ENCODE measurements at regions not wholly inside any gene's neighbourhood (a gene's known extent, or its start where the extent isn't known, plus 50 kb on each side); places are given as distances from the start of the nearest gene placed in this dataset.

DNA sequence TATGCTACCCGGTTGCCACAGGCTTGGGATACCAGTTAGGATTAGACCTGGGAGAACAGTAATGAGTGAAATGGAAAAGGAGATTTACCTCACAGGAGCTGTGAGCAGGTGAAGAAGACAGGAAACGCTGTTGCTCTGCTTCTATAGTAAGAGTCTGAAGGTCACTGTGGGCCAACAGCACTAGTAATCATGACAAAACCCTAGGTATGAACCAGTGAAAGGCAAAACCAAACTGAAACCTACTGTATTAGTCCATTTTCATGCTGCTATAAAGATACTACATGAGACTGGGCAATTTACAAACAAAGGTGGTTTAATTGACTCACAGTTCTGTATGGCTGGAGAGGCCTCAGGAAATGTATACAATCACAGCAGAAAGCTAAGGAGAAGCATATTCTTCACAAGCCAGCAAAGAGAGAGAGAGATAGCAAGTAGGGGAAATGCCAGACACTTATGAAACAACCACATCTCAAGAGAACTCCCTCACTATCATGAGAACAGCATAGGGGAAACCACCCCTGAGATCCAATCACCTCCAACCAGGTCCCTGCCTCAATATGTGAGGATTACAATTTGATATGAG, 736.7 kb upstream of the INTU start:
- Histone ChIP-seq H3K36me3 (ENCODE audit: control insufficient read depth, low read length) (no peaks in the 10 kb centered on the region), H3K27ac (ENCODE audit: low read depth, low read length) (no peak overlapping the region), H3F3A (ENCODE audit: control insufficient read depth, insufficient read depth) (no peaks in the 10 kb centered on the region), H4K20me1 (ENCODE audit: control insufficient read depth, insufficient read depth, low read depth, low read length) (no peaks in the 10 kb centered on the region), H3K4me2 (ENCODE audit: low read length) (no peak overlapping the region), H3K4me3 (ENCODE audit: low read length) (no peak overlapping the region), H3K4me1 (ENCODE audit: control insufficient read depth, low read length) (no peaks in the 10 kb centered on the region), H3K79me2 (ENCODE audit: control insufficient read depth, low read length) (no peaks in the 10 kb centered on the region), H3K9me3 (ENCODE audit: control insufficient read depth, insufficient read depth, low read length) (peaks cover 29% of the 10 kb centered on the region; the same call in 1 of the 2 replicates), H3K27me3 (ENCODE audit: control insufficient read depth, low read length) (no peaks in the 10 kb centered on the region), H3K9me2 (replicated peaks; ENCODE audit: control insufficient read depth, low read length) (no peaks in the 10 kb centered on the region)
- TF ChIP-seq, protein P1, sequence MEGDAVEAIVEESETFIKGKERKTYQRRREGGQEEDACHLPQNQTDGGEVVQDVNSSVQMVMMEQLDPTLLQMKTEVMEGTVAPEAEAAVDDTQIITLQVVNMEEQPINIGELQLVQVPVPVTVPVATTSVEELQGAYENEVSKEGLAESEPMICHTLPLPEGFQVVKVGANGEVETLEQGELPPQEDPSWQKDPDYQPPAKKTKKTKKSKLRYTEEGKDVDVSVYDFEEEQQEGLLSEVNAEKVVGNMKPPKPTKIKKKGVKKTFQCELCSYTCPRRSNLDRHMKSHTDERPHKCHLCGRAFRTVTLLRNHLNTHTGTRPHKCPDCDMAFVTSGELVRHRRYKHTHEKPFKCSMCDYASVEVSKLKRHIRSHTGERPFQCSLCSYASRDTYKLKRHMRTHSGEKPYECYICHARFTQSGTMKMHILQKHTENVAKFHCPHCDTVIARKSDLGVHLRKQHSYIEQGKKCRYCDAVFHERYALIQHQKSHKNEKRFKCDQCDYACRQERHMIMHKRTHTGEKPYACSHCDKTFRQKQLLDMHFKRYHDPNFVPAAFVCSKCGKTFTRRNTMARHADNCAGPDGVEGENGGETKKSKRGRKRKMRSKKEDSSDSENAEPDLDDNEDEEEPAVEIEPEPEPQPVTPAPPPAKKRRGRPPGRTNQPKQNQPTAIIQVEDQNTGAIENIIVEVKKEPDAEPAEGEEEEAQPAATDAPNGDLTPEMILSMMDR (IDR thresholded peaks at IDR 0.05; ENCODE audit: low read depth, low read length, poor library complexity, severe bottlenecking), result no peak
- no peak for TF ChIP-seq EZH2phosphoT487 (IDR thresholded peaks at IDR 0.05; ENCODE audit: borderline replicate concordance, low read length)

DNA sequence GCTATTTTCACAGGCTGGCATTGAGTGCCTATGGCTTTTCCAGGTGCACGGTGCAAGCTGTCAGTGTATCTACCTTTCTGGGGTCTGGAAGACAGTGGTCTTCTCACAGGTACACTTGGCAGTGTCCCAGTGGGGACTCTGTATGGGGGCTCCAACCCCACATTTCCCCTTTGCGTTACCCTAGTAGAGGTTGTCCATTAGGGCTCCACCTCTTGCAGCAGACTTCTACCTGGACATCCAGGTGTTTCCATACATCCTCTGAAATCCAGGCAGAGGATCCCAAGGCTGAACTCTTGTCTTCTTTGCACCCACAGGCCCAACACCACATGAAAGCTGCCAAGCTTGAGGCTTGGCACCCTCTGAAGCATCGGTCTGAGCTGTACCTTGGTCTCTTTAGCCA, 735.7 kb upstream of the INTU start:
- no peak overlapping the region for H3K4me3 ChIP-seq (ENCODE audit: low read length)
- no peaks in the 10 kb centered on the region for H3K36me3 ChIP-seq (ENCODE audit: control insufficient read depth, low read length)
- no peak overlapping the region for H3K27ac ChIP-seq (ENCODE audit: low read depth, low read length)
- H3K4me2 ChIP-seq (ENCODE audit: low read length), result no peak overlapping the region
- H3K27me3 ChIP-seq (ENCODE audit: control insufficient read depth, low read length), result no peaks in the 10 kb centered on the region
- TF ChIP-seq, protein P1 (IDR thresholded peaks at IDR 0.05; ENCODE audit: low read depth, low read length, poor library complexity, severe bottlenecking), result no peak
- TF ChIP-seq EZH2phosphoT487 (IDR thresholded peaks at IDR 0.05; ENCODE audit: borderline replicate concordance, low read length), result no peak
- no peaks in the 10 kb centered on the region for H3K9me2 ChIP-seq (replicated peaks; ENCODE audit: control insufficient read depth, low read length)
- H3F3A ChIP-seq (ENCODE audit: control insufficient read depth, insufficient read depth), result no peaks in the 10 kb centered on the region
- H4K20me1 ChIP-seq (ENCODE audit: control insufficient read depth, insufficient read depth, low read depth, low read length), result no peaks in the 10 kb centered on the region
- H3K79me2 ChIP-seq (ENCODE audit: control insufficient read depth, low read length), result no peaks in the 10 kb centered on the region
- H3K9me3 ChIP-seq (ENCODE audit: control insufficient read depth, insufficient read depth, low read length), result peaks cover 29% of the 10 kb centered on the region; the same call in 1 of the 2 replicates
- H3K4me1 ChIP-seq (ENCODE audit: control insufficient read depth, low read length), result no peaks in the 10 kb centered on the region

DNA sequence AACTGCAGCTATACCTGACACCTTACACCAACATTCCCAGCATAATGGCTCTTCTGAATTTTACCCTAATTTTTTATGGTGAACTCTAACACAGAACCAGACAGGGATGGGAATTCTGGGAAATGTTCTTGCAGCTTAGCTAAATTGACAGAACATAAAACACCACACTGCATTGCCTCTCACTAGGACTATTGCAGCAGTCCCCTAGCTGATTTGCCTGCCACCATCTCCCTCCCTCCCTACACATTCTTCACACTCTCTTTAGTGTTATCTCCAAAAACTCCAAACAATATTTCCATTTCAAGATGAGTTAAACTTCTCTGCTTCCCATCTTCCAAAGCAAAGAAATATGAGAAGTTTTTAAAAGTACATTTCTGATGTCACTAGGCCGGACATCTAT, 733.9 kb upstream of the INTU start:
- Histone ChIP-seq H3K79me2 (ENCODE audit: control insufficient read depth, low read length) (no peaks in the 10 kb centered on the region), H3K4me1 (ENCODE audit: control insufficient read depth, low read length) (no peaks in the 10 kb centered on the region), H3F3A (ENCODE audit: control insufficient read depth, insufficient read depth) (no peaks in the 10 kb centered on the region), H3K27me3 (ENCODE audit: control insufficient read depth, low read length) (no peaks in the 10 kb centered on the region), H3K36me3 (ENCODE audit: control insufficient read depth, low read length) (no peaks in the 10 kb centered on the region), H3K4me3 (ENCODE audit: low read length) (no peak overlapping the region), H3K9me3 (ENCODE audit: control insufficient read depth, insufficient read depth, low read length) (peaks cover 29% of the 10 kb centered on the region; the same call in 1 of the 2 replicates), H3K4me2 (ENCODE audit: low read length) (no peak overlapping the region), H4K20me1 (ENCODE audit: control insufficient read depth, insufficient read depth, low read depth, low read length) (no peaks in the 10 kb centered on the region), H3K27ac (ENCODE audit: low read depth, low read length) (no peak overlapping the region), H3K9me2 (replicated peaks; ENCODE audit: control insufficient read depth, low read length) (no peaks in the 10 kb centered on the region)
- TF ChIP-seq EZH2phosphoT487 (IDR thresholded peaks at IDR 0.05; ENCODE audit: borderline replicate concordance, low read length), result no peak
- TF ChIP-seq, protein P1 (IDR thresholded peaks at IDR 0.05; ENCODE audit: low read depth, low read length, poor library complexity, severe bottlenecking), result no peak
